ENCODE measurements at regions not wholly inside any gene's neighbourhood (a gene's known extent, or its start where the extent isn't known, plus 50 kb on each side); places are given as distances from the start of the nearest gene placed in this dataset.

DNA sequence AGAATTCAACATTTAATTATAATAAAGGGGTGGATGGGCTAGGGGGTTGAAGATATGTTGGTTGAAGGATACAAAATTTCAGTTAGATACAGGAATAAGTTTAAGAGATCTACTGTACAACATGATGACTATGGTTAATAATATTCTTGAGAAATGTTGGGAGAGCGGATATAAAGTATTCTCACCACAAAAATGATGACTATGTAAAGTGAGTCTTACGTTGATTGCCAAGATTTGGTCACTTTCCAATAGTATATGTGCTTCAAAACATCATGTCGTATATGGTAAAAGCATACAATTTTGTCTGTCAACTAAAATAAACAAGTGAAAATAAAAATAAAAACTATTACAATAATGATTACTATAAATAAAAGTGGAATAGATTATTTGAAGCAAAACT, 802.0 kb downstream of the C12orf50 start:
- no peaks in the 10 kb centered on the region for H3K27me3 Mint-ChIP-seq
- no peaks in the 10 kb centered on the region for H3K36me3 Mint-ChIP-seq (ENCODE audit: low read depth)
- TF ChIP-seq, protein P1, sequence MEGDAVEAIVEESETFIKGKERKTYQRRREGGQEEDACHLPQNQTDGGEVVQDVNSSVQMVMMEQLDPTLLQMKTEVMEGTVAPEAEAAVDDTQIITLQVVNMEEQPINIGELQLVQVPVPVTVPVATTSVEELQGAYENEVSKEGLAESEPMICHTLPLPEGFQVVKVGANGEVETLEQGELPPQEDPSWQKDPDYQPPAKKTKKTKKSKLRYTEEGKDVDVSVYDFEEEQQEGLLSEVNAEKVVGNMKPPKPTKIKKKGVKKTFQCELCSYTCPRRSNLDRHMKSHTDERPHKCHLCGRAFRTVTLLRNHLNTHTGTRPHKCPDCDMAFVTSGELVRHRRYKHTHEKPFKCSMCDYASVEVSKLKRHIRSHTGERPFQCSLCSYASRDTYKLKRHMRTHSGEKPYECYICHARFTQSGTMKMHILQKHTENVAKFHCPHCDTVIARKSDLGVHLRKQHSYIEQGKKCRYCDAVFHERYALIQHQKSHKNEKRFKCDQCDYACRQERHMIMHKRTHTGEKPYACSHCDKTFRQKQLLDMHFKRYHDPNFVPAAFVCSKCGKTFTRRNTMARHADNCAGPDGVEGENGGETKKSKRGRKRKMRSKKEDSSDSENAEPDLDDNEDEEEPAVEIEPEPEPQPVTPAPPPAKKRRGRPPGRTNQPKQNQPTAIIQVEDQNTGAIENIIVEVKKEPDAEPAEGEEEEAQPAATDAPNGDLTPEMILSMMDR (IDR thresholded peaks at IDR 0.05): no peak
- no peak overlapping the region for H3K27ac Mint-ChIP-seq
- no peak overlapping the region for H3K4me3 Mint-ChIP-seq
- ChIA-PET CTCF (no interaction called here), POLR2A (no interaction called here)
- H3K9me3 Mint-ChIP-seq: no peaks in the 10 kb centered on the region
- no peak for ATAC-seq (ENCODE audit: low read depth)
- intact Hi-C loops (cut with micrococcal nuclease): no loop called here
- DNase-seq: no peak
- no peaks in the 10 kb centered on the region for H3K4me1 Mint-ChIP-seq

GRCh38 chr12:87217491-87217890, 811.7 kb downstream of the C12orf50 start:
- no peak overlapping the region for H3K27ac Mint-ChIP-seq
- intact Hi-C loops (cut with micrococcal nuclease): no loop called here
- DNase-seq (no peak), ATAC-seq (ENCODE audit: low read depth) (no peak)
- no peaks in the 10 kb centered on the region for H3K27me3 Mint-ChIP-seq
- ChIA-PET POLR2A (no interaction called here), CTCF (no interaction called here)
- no peaks in the 10 kb centered on the region for H3K36me3 Mint-ChIP-seq (ENCODE audit: low read depth)
- H3K4me3 Mint-ChIP-seq: no peak overlapping the region
- no peaks in the 10 kb centered on the region for H3K4me1 Mint-ChIP-seq
- TF ChIP-seq, protein P1 (IDR thresholded peaks at IDR 0.05): no peak
- no peaks in the 10 kb centered on the region for H3K9me3 Mint-ChIP-seq

GRCh38 chr12:87216436-87216835, 812.8 kb downstream of the C12orf50 start:
- ChIA-PET POLR2A (no interaction called here), CTCF (no interaction called here)
- intact Hi-C loops (cut with micrococcal nuclease): no loop called here
- ATAC-seq (ENCODE audit: low read depth): no peak
- no peaks in the 10 kb centered on the region for H3K9me3 Mint-ChIP-seq
- TF ChIP-seq, protein P1 (IDR thresholded peaks at IDR 0.05): no peak
- H3K4me1 Mint-ChIP-seq: no peaks in the 10 kb centered on the region
- no peak overlapping the region for H3K27ac Mint-ChIP-seq
- no peak overlapping the region for H3K4me3 Mint-ChIP-seq
- no peak for DNase-seq
- no peaks in the 10 kb centered on the region for H3K27me3 Mint-ChIP-seq
- H3K36me3 Mint-ChIP-seq (ENCODE audit: low read depth): no peaks in the 10 kb centered on the region

DNA sequence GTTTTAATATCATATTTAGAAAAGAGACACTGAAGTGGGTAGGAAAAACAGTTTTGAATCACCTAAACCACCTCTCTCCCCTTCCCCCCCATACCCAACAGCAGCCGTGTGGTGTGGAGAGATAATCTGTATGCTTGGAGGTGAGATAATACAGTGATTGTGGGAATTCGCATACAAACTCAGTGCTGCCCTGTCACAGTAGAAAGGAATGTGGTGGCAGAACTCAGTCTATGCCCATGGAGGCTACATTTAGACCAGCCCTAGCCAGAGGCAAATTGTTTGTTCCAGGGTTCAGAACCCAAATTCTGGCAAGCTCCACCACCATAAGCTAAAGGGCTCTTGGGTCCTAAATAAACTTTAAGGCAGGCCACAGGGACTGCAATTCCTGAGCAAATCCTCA, 827.0 kb downstream of the C12orf50 start:
- H3K4me1 Mint-ChIP-seq: no peaks in the 10 kb centered on the region
- H3K4me3 Mint-ChIP-seq: no peak overlapping the region
- DNase-seq (no peak), ATAC-seq (ENCODE audit: low read depth) (no peak)
- H3K9me3 Mint-ChIP-seq: peaks cover 12% of the 10 kb centered on the region
- intact Hi-C loops (cut with micrococcal nuclease): no loop called here
- TF ChIP-seq, protein P1 (IDR thresholded peaks at IDR 0.05): no peak
- ChIA-PET CTCF (no interaction called here), POLR2A (no interaction called here)
- H3K36me3 Mint-ChIP-seq (ENCODE audit: low read depth): no peaks in the 10 kb centered on the region
- no peak overlapping the region for H3K27ac Mint-ChIP-seq
- H3K27me3 Mint-ChIP-seq: no peaks in the 10 kb centered on the region

GRCh38 chr12:87201598-87201997, 827.6 kb downstream of the C12orf50 start:
- Mint-ChIP-seq H3K4me3 (no peak overlapping the region), H3K4me1 (no peaks in the 10 kb centered on the region), H3K9me3 (peaks cover 12% of the 10 kb centered on the region), H3K27me3 (no peaks in the 10 kb centered on the region), H3K27ac (no peak overlapping the region), H3K36me3 (ENCODE audit: low read depth) (no peaks in the 10 kb centered on the region)
- TF ChIP-seq, protein P1 (IDR thresholded peaks at IDR 0.05): no peak
- ATAC-seq (ENCODE audit: low read depth): no peak
- ChIA-PET CTCF (no interaction called here), POLR2A (no interaction called here)
- intact Hi-C loops (cut with micrococcal nuclease): no loop called here
- DNase-seq: no peak
